MCF 10A (cell line): ENCODE measurements at regions not wholly inside any gene's neighbourhood (a gene's known extent, or its start where the extent isn't known, plus 50 kb on each side); places are given as distances from the start of the nearest gene placed in this dataset.

Experiments used
- BruUV-seq: library from RNA; stranded (reverse); fragments of 400-500 nt; replicated peaks from 2 replicates; lab custom pipeline; 2021; lab: Mats Ljungman, UMichigan
- CTCF ChIA-PET: fragments of 300-600 bp; sonication (Branson Sonifier 250); formaldehyde crosslinking; extraction: SDS; loops from one replicate; lab custom pipeline; 2021; ENCODE audit warnings: antibody characterized with exemption, inconsistent platforms; lab: Yijun Ruan, JAX
- POLR2A ChIA-PET: fragments of 300-600, 350-650 bp; sonication (Branson Sonifier 250); formaldehyde crosslinking; extraction: SDS; loops from one replicate; lab custom pipeline; 2020; ENCODE audit warnings: antibody characterized with exemption, inconsistent platforms; lab: Yijun Ruan, JAX
- DNase-seq: peaks from one replicate; pipeline ENCODE4 v3.0.0-alpha.2; 2018; ENCODE audit not compliant: unreplicated experiment
- H3K27ac Mint-ChIP-seq: one replicate; pipeline ENCODE4 v1.8.0; 2022; ENCODE audit warnings: mild to moderate bottlenecking, low read depth, mixed read lengths; ENCODE audit not compliant: unreplicated experiment
- H3K27me3 Mint-ChIP-seq: one replicate; pipeline ENCODE4 v1.8.0; 2022; ENCODE audit warnings: mixed read lengths; ENCODE audit not compliant: insufficient read depth, unreplicated experiment
- H3K36me3 Mint-ChIP-seq: one replicate; pipeline ENCODE4 v1.8.0; 2022; ENCODE audit warnings: mild to moderate bottlenecking, moderate library complexity, mixed read lengths; ENCODE audit not compliant: insufficient read depth, unreplicated experiment
- H3K4me1 Mint-ChIP-seq: one replicate; pipeline ENCODE4 v1.8.0; 2022; ENCODE audit warnings: mixed read lengths; ENCODE audit not compliant: insufficient read depth, unreplicated experiment
- H3K4me3 Mint-ChIP-seq: one replicate; pipeline ENCODE4 v1.8.0; 2022; ENCODE audit warnings: mild to moderate bottlenecking, moderate library complexity, mixed read lengths; ENCODE audit not compliant: unreplicated experiment
- H3K9me3 Mint-ChIP-seq: one replicate; pipeline ENCODE4 v1.8.0; 2022; ENCODE audit warnings: mixed read lengths; ENCODE audit not compliant: unreplicated experiment
- intact Hi-C: fragments of 100-400 bp; cut with micrococcal nuclease; formaldehyde crosslinking; loops from 2 replicates; pipeline ENCODE4 v1.14.1; 2022
- TF ChIP-seq, protein P1 (sequence below): fragments of 200-600 bp; IDR thresholded peaks from one replicate; pipeline ENCODE4 v1.8.0; 2022; ENCODE audit warnings: antibody characterized with exemption, mild to moderate bottlenecking; ENCODE audit not compliant: unreplicated experiment

DNA sequence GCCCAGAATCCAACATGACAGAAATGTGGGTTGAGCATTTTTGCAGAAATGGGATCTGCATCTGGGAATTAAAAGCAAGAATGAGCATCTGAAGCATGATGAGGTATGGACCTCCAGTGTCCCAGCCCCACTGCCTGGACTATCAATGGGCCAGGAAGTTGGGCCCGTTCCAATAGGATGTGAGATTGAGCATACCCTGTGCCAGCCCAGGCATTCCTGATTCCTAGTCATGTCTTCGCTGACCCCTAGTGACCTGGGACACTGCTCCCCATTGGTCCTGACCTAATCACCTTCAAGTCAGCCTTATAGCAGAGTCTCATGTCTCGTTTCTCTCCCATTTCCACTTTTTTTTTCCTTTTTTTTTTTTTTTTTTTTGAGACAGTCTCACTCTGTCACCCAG lies 197.4 kb upstream of the IRX2 start:
- peak; percentile 4 for DNase-seq
- Mint-ChIP-seq H3K4me1 (no peaks in the 10 kb centered on the region), H3K9me3 (peaks cover under 1% of the 10 kb centered on the region), H3K27me3 (no peaks in the 10 kb centered on the region), H3K4me3 (no peak overlapping the region), H3K36me3 (no peaks in the 10 kb centered on the region), H3K27ac (no peak overlapping the region)
- TF ChIP-seq, protein P1, sequence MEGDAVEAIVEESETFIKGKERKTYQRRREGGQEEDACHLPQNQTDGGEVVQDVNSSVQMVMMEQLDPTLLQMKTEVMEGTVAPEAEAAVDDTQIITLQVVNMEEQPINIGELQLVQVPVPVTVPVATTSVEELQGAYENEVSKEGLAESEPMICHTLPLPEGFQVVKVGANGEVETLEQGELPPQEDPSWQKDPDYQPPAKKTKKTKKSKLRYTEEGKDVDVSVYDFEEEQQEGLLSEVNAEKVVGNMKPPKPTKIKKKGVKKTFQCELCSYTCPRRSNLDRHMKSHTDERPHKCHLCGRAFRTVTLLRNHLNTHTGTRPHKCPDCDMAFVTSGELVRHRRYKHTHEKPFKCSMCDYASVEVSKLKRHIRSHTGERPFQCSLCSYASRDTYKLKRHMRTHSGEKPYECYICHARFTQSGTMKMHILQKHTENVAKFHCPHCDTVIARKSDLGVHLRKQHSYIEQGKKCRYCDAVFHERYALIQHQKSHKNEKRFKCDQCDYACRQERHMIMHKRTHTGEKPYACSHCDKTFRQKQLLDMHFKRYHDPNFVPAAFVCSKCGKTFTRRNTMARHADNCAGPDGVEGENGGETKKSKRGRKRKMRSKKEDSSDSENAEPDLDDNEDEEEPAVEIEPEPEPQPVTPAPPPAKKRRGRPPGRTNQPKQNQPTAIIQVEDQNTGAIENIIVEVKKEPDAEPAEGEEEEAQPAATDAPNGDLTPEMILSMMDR: no peak
- POLR2A ChIA-PET: no interaction called here
- intact Hi-C loops: no loop called here
- no TSS peak for BruUV-seq
- CTCF ChIA-PET: no interaction called here

DNA sequence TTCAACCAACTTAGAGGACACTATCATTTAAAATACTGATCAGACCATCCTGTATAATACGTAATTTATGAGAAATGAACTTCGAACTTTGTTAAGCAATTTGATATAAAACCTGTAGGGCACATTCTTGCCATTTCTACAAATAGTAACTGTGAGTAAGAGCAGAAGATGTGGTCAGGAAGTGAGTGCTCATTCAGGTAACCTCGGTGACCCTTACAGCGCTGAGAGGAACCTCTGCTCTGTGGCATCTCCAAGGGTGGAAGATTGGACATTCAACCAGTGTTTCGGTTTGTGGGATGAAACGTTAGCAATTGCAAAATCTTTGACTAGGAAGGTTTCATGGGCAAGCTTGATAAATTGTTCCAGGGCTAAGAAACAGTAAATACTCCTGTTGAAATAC lies 194.8 kb upstream of the IRX2 start:
- Mint-ChIP-seq H3K36me3 (no peaks in the 10 kb centered on the region), H3K4me3 (no peak overlapping the region), H3K27ac (no peak overlapping the region), H3K9me3 (peaks cover 9% of the 10 kb centered on the region), H3K4me1 (no peaks in the 10 kb centered on the region), H3K27me3 (no peaks in the 10 kb centered on the region)
- ChIA-PET POLR2A (interaction anchor here (1.2 kb wide), 1 partner anchor 196 kb away, joined by 3 read pairs; no protein-coding TSS in a partner anchor), CTCF (no interaction called here)
- intact Hi-C loops: no loop called here
- BruUV-seq: no TSS peak
- TF ChIP-seq, protein P1: no peak
- peak; percentile 3 for DNase-seq

DNA sequence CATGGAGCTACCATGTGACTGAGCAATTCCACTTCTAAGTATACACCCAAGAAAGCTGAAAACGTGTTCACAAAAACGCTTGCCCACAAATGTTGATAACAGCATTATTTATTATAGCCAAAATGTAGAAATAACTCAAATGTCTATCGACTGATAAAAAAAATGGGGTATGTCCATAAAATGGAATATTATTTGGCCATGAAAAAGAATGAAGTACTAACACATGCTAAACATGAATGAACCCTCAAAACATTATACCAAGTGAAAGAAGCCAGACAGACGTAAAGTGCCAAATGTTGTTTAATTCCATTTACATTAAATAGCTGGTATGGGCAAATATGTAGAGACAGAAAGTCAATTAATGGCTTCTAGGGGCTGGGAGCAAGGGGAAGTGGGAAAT lies 184.9 kb upstream of the IRX2 start:
- intact Hi-C loops: no loop called here
- Mint-ChIP-seq H3K9me3 (no peaks in the 10 kb centered on the region), H3K4me3 (no peak overlapping the region), H3K27ac (no peak overlapping the region), H3K27me3 (no peaks in the 10 kb centered on the region), H3K4me1 (no peaks in the 10 kb centered on the region), H3K36me3 (no peaks in the 10 kb centered on the region)
- BruUV-seq: no TSS peak
- ChIA-PET POLR2A (interaction anchor here (0.6 to 0.7 kb wide), 2 partner anchors 311 to 620 kb away, joined by 3 to 4 read pairs; no protein-coding TSS in a partner anchor), CTCF (interaction anchor here (0.5 kb wide), 1 partner anchor 135 kb away, joined by 4 read pairs; no protein-coding TSS in a partner anchor)
- TF ChIP-seq, protein P1: no peak
- no peak for DNase-seq

DNA sequence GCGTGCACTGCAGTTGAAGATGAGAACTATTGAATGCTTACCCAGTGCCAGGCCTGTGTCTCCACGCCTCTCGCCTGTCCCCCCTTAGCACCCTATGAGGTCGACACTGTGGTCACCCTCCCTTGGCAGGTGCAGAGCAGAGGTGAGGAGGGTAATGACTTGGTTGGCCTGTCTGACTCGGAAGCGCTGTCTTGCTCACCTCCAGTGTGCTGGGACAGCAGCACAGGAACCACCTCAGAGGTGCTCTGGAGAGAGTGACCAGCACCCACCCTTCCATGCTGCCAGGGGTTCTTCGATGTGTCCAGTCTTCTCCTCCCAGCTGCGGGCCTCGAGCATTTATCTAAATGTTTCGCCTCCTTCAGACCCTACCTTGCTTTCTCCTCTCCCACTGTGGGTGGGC lies 178.3 kb upstream of the IRX2 start:
- ChIA-PET POLR2A (interaction anchor here (1.1 kb wide), 1 partner anchor 70 kb away, joined by 3 read pairs; no protein-coding TSS in a partner anchor), CTCF (no interaction called here)
- no peak for DNase-seq
- H3K27ac Mint-ChIP-seq: no peak overlapping the region
- no peaks in the 10 kb centered on the region for H3K4me1 Mint-ChIP-seq
- no peaks in the 10 kb centered on the region for H3K27me3 Mint-ChIP-seq
- BruUV-seq: no TSS peak
- H3K9me3 Mint-ChIP-seq: no peaks in the 10 kb centered on the region
- intact Hi-C loops: no loop called here
- no peaks in the 10 kb centered on the region for H3K36me3 Mint-ChIP-seq
- H3K4me3 Mint-ChIP-seq: no peak overlapping the region
- TF ChIP-seq, protein P1: no peak
